KOPT-K1 (cell line): ENCODE measurements at regions not wholly inside any gene's neighbourhood (a gene's known extent, or its start where the extent isn't known, plus 50 kb on each side); places are given as distances from the start of the nearest gene placed in this dataset.

Experiments
- H3K27ac ChIP-seq: fragments of 200-600 bp; sonication (generic); 2 replicates; pipeline ENCODE4 v1.5.1; 2016; ENCODE audit warnings: antibody characterized with exemption, mild to moderate bottlenecking, low read depth, low read length; ENCODE audit not compliant: poor library complexity, severe bottlenecking
- H3K36me3 ChIP-seq: fragments of 200-600 bp; sonication (generic); 2 replicates; pipeline ENCODE4 v1.5.1; 2017; ENCODE audit warnings: antibody characterized with exemption, mild to moderate bottlenecking, low read length, moderate library complexity; ENCODE audit not compliant: insufficient read depth
- H3K9me3 ChIP-seq: fragments of 200-600 bp; sonication (generic); 2 replicates; pipeline ENCODE4 v1.5.1; 2017; ENCODE audit warnings: antibody characterized with exemption, low read length, mild to moderate bottlenecking; ENCODE audit not compliant: insufficient read depth, poor library complexity, severe bottlenecking

DNA sequence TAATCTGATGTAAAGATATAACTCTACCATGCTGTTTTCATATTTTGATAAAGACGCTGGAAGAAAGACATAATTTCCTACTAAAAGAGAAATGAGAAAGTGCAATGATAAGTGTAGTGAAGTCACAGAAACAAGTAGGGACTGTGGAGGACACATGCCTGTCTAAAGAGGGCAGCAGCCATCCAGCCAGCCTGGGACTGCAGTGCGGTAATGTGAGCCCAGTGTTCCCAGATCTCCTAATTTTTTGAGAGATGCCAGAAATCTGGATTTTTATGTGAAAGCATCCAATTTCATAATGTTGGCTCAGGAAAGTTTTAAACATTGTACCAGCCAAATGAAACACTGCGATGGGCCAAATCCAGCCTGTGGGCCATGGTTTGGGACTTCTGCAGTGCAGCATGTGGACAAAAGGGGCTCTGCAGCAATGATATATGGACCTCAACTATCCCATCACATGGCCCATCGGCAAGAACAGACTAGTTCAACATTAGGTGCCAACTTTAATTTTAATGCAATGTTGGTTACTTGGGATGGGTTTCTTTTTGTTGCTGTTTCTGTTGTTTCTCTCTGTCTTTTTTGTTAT, 329.5 kb downstream of the LTN1 start:
- H3K36me3 ChIP-seq = no peaks in the 10 kb centered on the region
- no peaks in the 10 kb centered on the region for H3K9me3 ChIP-seq
- no peak overlapping the region for H3K27ac ChIP-seq

DNA sequence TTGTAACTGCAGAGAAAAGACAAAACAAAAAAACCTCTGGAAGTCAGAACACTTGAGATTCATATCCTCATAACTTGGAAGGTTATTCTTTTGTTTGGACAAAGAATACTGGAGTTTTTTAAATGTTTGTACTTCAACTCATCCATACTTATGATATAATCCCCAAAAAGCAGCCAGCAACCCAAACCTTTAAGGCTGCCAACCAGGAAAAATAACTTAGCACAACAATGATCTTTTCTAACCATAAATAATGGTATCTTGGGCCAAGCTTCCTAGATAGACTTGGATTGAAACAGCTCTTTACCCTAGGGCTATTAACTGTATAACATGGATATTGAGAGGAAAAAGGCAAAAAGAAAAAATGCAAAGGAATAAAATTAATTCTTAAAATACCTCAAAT, 335.1 kb downstream of the LTN1 start:
- no peaks in the 10 kb centered on the region for H3K9me3 ChIP-seq
- H3K27ac ChIP-seq = no peak overlapping the region
- no peaks in the 10 kb centered on the region for H3K36me3 ChIP-seq

DNA sequence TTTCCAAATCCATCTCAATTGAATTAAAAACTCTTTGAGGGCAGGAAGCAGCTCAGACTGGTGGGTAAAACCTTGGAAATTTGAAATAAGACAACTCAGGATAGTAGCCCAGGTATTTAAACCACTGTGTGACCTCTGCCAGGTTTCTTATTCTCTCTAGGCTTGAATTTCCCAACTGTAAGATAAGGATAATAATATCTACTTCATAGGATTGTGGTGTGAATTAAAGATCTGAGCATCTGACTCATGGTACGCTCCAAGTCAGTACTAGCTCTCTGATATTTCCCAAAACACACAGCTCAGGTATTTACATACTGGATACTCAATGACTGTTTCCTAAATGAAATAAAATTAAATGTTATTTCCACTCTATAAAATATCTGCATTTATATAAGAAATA, 337.2 kb downstream of the LTN1 start:
- Histone ChIP-seq H3K36me3 (no peaks in the 10 kb centered on the region), H3K27ac (no peak overlapping the region), H3K9me3 (no peaks in the 10 kb centered on the region)

DNA sequence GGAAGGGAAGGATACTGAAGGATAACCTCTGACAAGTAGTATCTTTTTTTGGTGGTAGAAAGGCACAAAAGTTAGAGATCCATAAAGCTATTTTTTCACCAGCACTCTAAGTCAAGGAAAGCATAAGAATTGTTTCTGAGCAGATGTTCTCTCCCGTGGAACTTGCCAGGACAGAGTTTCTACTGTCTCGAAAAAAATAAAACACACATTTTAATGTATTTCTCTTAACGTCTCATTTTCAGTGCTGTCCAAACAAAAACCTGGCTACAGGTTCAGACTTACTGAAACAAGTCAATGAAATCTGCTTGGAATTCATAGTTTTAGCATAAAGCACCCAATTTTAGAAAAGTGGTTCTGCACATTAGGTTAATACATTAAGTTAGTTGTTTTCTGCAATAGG, 338.3 kb downstream of the LTN1 start:
- Histone ChIP-seq H3K9me3 (no peaks in the 10 kb centered on the region), H3K36me3 (no peaks in the 10 kb centered on the region)

DNA sequence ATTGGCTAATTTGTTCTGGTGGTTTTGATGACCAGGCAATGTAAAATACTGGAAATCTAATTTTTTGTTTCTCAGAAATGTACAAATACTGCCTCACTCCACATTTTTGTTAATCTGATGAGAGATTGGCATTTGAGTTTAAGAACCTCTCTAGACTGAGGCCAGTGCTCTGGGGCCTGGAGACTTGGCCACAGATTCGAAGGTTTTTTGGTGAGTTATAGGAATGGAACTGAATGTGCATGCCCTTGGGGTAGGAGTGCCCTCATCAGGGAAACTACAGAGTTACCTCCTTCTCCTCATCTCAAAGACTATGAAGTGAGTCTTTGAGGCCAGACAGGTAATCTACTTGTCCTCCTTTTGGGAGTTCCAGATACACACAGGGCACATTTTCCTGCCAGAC, 347.9 kb downstream of the LTN1 start:
- Histone ChIP-seq H3K36me3 (no peaks in the 10 kb centered on the region), H3K27ac (no peak overlapping the region), H3K9me3 (no peaks in the 10 kb centered on the region)

More for the DNA sequence above, 338.3 kb downstream of the LTN1 start:
- no peak overlapping the region for H3K27ac ChIP-seq

DNA sequence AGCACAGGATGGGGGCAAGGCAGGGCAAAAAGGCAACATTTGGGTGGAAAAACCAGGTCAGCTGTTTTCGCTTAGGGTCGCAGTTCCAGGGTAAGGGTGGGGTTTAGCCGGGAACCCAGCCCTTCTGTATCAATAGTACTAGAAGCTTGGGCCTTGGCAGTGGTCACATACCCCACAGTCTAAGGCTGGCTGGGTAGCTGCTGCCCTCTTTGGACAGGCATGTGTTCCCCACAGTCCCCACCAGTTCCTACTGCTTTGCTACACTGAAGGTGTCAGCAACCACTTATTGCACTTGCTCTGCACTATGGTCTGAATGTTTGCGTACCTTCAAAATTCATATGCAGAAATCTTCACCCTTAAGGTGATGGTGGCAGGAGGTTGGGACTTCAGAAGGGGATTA, 349.8 kb downstream of the LTN1 start:
- H3K9me3 ChIP-seq = no peaks in the 10 kb centered on the region
- no peaks in the 10 kb centered on the region for H3K36me3 ChIP-seq
- H3K27ac ChIP-seq = no peak overlapping the region

DNA sequence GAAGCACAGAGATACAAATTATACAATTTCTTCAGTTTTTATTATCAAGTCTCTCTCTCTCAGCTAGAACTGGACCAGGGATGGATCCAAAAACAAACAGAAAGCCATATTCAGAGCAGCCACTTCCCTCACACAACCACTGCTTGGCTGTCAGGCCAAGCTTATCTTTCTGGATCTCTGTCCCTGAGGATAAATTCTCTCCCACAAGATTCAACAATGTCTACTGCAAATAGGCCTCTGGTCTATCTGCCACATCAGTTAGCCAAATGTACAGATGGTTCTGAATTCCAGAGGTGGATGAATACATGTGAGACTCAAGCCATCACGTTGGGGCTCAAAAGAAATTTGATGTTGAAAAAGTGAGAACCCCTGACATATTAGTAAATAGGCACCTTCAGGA, 350.9 kb downstream of the LTN1 start:
- H3K27ac ChIP-seq = no peak overlapping the region
- no peaks in the 10 kb centered on the region for H3K36me3 ChIP-seq
- H3K9me3 ChIP-seq = no peaks in the 10 kb centered on the region

DNA sequence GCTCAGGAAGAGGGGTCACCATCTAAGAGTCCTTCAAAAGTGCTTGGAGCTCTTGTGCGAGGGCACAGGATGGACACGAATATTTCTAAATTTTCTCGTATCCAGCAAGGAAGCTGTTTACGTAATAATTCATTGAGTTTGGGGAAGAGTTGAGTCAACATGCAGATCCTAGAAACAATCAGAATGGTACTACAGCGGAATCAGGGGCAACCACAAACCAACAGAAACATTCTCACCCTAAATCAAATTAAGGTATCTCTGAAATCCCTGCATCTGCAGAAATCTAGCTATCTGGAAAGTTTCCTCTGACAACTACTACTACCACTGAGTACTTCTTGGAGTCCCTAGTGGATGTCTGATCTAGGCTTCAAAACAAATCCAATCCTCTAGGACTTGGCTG, 352.4 kb downstream of the LTN1 start:
- H3K9me3 ChIP-seq = no peaks in the 10 kb centered on the region
- H3K36me3 ChIP-seq = no peaks in the 10 kb centered on the region
- H3K27ac ChIP-seq = no peak overlapping the region

DNA sequence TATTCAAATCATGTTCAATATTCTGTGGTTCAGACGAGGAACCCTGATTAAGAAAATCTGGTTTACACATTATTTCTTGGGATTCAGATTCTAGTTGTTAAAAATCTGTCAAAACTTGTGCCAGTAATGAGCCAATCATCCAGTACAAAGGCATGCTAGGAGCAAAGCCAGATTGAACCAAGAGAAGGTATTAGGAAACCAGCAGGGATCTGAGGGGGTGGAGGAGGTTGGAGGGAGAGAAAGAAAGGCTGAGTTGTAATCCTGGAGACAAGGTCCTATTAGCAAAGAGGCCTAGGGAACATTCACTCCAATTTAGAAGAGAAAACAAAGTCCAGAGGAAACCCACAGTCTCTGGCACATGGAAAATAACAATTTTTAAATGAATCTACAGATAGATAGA, 352.9 kb downstream of the LTN1 start:
- no peaks in the 10 kb centered on the region for H3K9me3 ChIP-seq
- no peak overlapping the region for H3K27ac ChIP-seq
- no peaks in the 10 kb centered on the region for H3K36me3 ChIP-seq

DNA sequence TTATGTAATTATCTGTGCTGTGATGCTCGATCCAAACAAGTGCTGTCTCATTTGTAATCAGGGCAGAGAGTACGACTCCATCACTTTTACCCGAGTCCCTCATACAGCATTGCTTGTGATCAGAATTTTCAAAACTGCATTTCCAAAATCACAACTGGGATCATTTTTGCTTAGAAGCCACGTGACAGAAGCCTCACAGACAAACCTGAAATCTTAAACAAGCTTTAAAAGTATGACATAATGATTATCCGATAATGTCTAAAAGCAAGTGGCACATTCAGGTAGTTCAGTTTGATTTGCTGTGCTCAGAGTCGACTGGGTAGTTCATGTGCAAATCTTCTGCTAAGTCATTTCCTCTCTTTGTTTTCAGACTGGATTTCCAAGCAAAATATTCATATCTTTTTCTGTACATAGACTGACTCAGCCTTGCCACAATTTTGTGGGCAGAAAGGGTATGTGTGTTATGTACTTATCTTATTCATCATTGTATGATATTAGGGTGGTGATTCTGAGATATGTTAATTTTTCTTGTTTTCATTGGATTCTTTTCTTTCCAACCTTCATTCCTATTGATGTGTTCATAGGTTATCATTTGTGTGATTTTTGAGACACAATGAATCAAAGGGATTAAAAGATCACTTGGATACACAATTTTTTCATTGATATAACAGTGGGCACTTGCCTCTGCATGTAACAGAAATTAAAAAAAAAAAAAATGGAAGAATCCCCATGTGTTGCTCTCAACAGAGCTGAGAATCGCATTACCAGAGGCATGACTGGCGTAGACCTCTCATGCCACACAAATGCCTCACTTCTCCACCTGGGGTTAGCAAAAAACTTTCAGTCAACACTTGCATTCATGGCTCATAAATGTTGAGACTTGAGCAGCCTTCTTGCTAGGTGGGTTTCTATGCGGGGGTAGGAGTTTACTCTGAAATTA, 355.7 kb downstream of the LTN1 start:
- no peak overlapping the region for H3K27ac ChIP-seq
- no peaks in the 10 kb centered on the region for H3K36me3 ChIP-seq
- no peaks in the 10 kb centered on the region for H3K9me3 ChIP-seq

DNA sequence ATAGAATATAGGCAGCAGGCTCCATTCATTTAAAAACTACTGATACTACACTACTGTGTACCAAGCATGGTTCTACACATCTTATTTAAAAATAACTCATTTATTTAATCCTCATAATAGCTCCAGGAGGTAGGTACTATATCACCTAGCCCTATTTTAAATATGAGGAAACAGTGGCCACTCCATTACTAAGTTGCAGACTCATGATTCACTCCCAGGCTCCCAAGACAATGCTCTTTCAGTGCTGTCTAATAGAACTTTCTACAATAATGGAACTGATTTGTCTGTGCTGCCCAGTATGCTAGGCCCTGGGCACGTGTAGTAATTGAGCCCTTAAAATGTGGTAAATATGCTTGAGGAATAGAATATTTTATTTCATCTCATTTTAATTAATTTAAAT, 357.1 kb downstream of the LTN1 start:
- Histone ChIP-seq H3K27ac (no peak overlapping the region), H3K36me3 (no peaks in the 10 kb centered on the region), H3K9me3 (no peaks in the 10 kb centered on the region)

DNA sequence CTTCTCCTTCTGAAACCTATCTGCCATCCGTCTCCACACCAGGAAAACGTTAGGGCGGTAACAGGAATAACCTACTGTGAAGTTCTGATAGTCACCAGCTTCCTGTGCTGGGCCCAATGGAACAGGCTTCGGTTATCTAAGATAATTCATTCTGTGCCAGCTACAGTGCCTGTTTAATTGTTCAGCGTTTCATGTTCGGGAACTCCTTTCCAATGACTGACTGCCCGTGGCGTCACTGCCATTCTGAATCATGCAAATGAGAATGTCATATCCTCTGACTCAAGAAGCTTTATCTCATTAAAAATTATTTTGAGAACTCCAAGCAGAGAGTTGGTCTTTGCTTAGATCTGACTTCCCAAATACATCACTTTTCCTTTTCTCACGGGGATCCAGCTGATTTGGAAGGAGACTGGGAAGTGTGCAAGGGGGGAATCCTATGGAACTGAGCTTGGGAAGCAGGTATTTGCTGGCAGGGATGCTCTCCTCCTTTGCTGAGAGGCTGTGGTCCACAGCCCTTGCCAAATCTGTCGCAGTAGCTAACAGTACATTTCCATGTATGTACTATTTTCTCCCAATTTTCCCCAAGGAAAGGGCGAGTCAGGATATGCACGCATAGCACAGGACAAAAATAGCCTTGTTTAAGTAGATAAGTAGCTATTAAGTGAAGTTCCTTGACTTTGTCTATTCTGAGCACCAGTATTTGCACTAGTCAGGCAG, 358.7 kb downstream of the LTN1 start:
- Histone ChIP-seq H3K9me3 (no peaks in the 10 kb centered on the region), H3K27ac (no peak overlapping the region), H3K36me3 (no peaks in the 10 kb centered on the region)

DNA sequence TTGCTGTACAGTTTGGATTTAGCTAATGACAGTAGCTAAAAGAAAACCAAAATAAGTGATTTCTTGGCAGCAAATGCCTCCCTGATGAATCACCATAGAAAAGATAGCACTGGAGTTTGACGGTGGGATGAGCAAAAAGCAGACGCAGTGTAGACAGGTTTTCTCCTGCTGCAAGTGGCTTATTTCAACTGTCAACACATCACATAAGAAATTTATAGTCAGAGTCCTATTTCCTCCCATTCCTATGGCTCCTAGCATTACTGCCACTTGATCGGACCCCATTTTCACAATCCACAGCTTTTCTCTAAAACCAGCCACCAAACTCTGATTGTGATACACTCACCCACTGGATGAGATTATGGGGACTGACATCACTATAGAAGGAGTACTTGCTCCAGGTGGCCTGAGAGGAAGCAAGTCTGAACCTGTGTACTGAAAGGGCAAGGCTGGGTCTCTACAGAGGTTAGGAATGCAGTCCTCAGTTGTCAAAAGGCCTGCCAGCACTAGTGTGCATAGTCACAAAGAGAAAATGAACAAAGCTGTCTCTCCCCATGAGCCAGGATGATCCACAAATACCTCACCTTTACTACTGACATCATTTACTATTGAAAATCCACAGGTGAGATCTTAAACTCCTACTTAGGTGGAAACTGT, 359.8 kb downstream of the LTN1 start:
- no peaks in the 10 kb centered on the region for H3K36me3 ChIP-seq
- H3K27ac ChIP-seq = no peak overlapping the region
- no peaks in the 10 kb centered on the region for H3K9me3 ChIP-seq

DNA sequence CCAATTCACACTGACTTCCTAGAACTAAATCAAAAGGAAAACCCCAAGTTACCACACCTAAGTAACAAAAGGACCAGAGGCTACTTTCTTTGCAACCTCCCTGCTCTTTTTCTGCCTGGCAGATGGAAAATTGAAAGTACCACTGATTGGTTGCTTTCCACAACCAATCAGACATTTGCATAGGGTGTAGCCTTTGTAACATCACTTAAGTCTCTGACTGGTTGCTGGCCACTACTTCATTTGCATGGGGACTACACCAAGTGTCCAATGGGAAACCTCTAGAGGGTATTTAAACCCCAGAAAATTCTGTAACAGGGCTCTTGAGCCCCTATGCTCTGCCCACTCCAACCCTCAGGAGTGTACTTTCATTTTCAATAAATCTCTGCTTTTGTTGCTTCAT, 365.0 kb downstream of the LTN1 start:
- Histone ChIP-seq H3K36me3 (no peaks in the 10 kb centered on the region), H3K9me3 (no peaks in the 10 kb centered on the region), H3K27ac (no peak overlapping the region)

DNA sequence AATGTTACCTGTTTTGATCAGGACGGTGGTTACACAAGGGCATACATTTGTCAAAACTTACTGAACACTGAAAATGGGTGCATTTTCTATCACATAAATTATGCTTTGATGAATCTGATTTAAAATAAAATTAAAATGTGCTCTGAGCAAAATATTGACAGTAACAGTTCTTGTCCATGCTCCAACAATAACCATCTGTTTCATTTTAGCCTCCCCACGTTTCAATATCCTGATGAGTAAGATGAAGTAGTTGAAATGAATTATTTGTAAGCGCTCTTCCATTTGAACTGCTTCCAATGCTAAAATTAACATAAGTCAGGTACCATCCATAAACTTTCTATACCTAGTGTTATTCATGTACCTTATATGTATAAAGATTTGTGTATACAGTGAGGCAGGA, 365.4 kb downstream of the LTN1 start:
- Histone ChIP-seq H3K9me3 (no peaks in the 10 kb centered on the region), H3K36me3 (no peaks in the 10 kb centered on the region), H3K27ac (no peak overlapping the region)
